ENCODE measurements at regions not wholly inside any gene's neighbourhood (a gene's known extent, or its start where the extent isn't known, plus 50 kb on each side); places are given as distances from the start of the nearest gene placed in this dataset.

- no peak for TF ChIP-seq CTCF (IDR thresholded peaks at IDR 0.05; ENCODE audit: low read depth, low read length)
- H3K4me3 ChIP-seq (ENCODE audit: low read depth, low read length), result no peak overlapping the region
Observed at GRCh38 chr22:23522623-23523251, 57.4 kb downstream of the IGLL1 start.

- peak overlapping the region; percentile 58 for H3K4me3 ChIP-seq (ENCODE audit: low read depth, low read length)
- no peak for TF ChIP-seq CTCF (IDR thresholded peaks at IDR 0.05; ENCODE audit: low read depth, low read length)
Observed at GRCh38 chr22:23521441-23522113, 58.5 kb downstream of the IGLL1 start.

DNA sequence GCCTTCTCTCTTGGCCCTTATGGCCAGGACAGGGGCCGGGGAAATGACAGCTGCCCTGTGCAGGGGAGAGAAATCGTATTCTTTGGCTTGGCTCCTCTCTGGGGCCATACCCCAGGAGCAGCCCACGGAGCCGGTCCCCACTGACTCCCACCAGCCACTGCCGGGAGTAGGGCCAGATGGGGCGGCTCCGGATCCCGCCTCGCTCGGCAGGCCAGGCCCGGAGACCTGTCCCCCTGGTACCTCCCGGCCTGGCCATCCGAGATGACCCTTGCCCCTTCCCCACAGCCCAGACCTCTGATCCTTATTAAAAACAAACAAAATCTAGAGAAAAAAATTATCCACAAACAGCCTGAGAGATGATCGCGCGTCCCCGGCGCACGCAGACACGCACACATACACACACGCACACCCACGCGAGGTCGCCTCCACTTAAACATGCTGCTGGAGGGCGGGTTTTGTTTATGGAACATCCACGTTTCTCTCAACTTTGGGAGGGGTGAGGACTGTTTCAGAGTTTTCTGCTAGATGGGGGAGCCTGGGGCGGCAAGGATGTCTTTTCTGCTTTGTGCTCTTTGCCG is 59.1 kb downstream of the IGLL1 start:
- H3K4me3 ChIP-seq (ENCODE audit: low read depth, low read length), result peak overlapping the region; percentile 58
- no peak for TF ChIP-seq CTCF (IDR thresholded peaks at IDR 0.05; ENCODE audit: low read depth, low read length)

GRCh38 chr22:23519442-23520157 is 60.5 kb downstream of the IGLL1 start:
- no peak overlapping the region for H3K4me3 ChIP-seq (ENCODE audit: low read depth, low read length)
- no peak for TF ChIP-seq CTCF (IDR thresholded peaks at IDR 0.05; ENCODE audit: low read depth, low read length)

DNA sequence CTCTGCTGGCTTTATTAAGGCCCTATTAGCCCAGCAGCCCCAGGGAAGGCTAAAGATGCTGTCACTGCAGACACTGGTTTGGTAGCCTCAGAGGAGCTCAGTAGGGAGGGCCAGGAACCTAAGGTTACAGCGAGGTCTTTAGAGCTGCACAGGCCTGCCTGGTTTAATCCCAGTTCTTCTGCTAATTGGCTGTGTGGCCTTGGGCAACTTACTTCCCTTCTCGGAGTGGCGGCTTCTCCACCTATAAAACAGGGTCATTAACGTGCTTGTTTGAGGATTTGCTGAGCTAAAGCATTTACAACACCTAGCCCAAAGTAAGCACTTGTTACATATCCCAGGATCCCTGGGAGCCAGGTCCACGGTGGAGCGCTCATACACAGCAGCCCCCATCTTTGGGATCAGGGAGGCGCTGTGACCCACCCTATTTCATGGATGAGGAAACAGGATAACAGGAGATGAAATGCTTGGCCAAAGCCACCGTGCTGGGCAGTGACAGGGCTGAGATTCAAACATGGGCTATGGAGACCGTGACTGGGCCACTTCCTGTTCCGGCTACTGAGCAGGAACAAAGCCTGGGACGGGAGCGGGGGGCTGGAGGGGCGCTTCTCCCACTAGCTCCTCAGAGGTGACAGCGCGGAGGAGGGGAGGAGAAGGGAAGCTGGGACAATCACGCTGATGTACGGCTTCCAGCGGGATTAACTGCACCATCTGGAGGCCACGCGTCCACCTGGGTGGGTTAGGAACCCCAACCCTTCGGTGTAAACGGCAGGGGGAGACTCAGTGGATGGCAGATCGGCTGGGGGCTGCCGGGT is 61.5 kb downstream of the IGLL1 start:
- no peak overlapping the region for H3K4me3 ChIP-seq (ENCODE audit: low read depth, low read length)
- TF ChIP-seq CTCF (IDR thresholded peaks at IDR 0.05; ENCODE audit: low read depth, low read length), result no peak

DNA sequence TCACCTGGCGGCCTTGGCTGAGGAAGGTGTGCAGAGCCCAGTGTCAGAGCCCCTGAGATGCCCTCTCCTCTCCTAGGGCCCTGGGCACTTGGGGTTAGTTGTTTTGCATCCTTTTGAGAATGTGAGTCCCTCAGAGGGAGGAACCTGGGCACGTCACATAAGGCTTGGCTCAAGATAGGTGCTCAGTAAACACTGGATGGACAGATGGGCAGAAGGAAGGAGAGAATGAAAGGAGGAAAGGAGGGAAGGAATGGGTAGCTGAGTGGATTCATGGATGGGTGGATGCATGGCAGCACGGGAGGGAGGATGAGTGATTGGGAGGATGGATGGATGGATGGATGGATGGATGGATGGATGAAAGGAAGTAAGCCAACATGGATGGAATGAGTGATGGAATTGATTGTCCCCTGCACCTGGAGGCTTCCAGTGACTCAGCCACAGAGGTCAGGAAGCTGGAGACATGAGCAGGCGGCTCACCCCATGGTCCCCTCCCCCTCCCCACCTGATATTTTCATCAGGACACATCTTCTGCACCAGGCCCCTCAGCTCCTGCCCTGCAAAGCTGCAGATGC is 62.2 kb downstream of the IGLL1 start:
- TF ChIP-seq CTCF (IDR thresholded peaks at IDR 0.05; ENCODE audit: low read depth, low read length), result no peak
- no peak overlapping the region for H3K4me3 ChIP-seq (ENCODE audit: low read depth, low read length)

Measured in WI38 (cell line).